ENCODE measurements at regions not wholly inside any gene's neighbourhood (a gene's known extent, or its start where the extent isn't known, plus 50 kb on each side); places are given as distances from the start of the nearest gene placed in this dataset.

DNA sequence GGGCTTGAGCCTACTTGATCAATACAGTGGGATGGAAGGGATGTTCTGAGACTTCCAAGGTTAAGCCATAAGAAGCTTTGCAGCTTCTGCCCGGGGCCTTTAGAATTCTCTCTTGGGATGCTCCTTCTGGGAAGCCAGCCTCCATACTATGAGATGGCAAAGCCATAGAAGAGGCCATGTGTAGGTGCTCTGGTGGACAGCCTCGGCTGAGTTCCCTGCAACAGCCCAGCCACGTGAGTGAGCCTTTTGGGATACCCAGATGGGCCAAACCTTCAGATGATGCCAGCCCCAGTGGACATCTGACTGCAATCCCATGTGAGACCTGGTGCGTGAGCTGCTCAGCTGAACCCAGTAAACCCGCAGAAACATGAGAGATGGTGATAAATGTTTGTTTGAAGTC, 370.6 kb downstream of the RPS24 start:
- Histone ChIP-seq H3K4me1 (ENCODE audit: control insufficient read depth, insufficient read depth, low read length) (peaks cover 21% of the 10 kb centered on the region), H3K36me3 (ENCODE audit: control insufficient read depth, insufficient read depth, low read length, severe bottlenecking) (no peaks in the 10 kb centered on the region), H3K9me3 (ENCODE audit: control insufficient read depth, low read length) (no peaks in the 10 kb centered on the region), H3K27me3 (replicated peaks; ENCODE audit: control insufficient read depth, insufficient read depth, low read length) (no peaks in the 10 kb centered on the region), H3K4me3 (ENCODE audit: low read length) (no peak overlapping the region), H3K9ac (ENCODE audit: low read length) (no peak overlapping the region)
- no peak for DNase-seq (ENCODE audit: low read depth)

- Histone ChIP-seq H3K27me3 (replicated peaks; ENCODE audit: control insufficient read depth, insufficient read depth, low read length) (no peaks in the 10 kb centered on the region), H3K9me3 (ENCODE audit: control insufficient read depth, low read length) (no peaks in the 10 kb centered on the region), H3K9ac (ENCODE audit: low read length) (no peak overlapping the region), H3K4me1 (ENCODE audit: control insufficient read depth, insufficient read depth, low read length) (peaks cover 21% of the 10 kb centered on the region), H3K36me3 (ENCODE audit: control insufficient read depth, insufficient read depth, low read length, severe bottlenecking) (no peaks in the 10 kb centered on the region), H3K4me3 (ENCODE audit: low read length) (no peak overlapping the region)
- DNase-seq (ENCODE audit: low read depth) = no peak
Observed at GRCh38 chr10:78405231-78405630, 371.6 kb downstream of the RPS24 start.

GRCh38 chr10:78405736-78406135, 372.1 kb downstream of the RPS24 start:
- Histone ChIP-seq H3K9me3 (ENCODE audit: control insufficient read depth, low read length) (no peaks in the 10 kb centered on the region), H3K9ac (ENCODE audit: low read length) (no peak overlapping the region), H3K4me1 (ENCODE audit: control insufficient read depth, insufficient read depth, low read length) (peaks cover 21% of the 10 kb centered on the region), H3K36me3 (ENCODE audit: control insufficient read depth, insufficient read depth, low read length, severe bottlenecking) (no peaks in the 10 kb centered on the region), H3K27me3 (replicated peaks; ENCODE audit: control insufficient read depth, insufficient read depth, low read length) (no peaks in the 10 kb centered on the region), H3K4me3 (ENCODE audit: low read length) (no peak overlapping the region)
- DNase-seq (ENCODE audit: low read depth) = no peak

DNA sequence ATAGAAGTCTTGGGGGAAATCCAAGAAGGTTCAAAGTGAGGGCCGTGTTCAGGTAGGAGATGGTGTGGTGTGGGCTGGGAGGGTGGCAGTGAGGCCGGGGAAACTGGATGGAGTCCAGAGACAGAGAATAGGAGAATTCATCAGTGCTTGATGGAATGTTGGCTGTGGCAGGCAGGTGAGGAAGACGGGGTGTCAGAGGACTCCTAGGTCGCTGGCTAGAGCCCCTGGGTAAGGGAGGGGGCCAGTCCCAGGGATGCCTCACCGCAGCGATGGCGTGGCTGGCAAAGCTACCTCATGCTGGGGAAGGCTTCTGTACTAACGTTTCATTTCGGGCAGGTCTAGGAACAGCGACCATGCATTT, 373.0 kb downstream of the RPS24 start:
- H3K4me1 ChIP-seq (ENCODE audit: control insufficient read depth, insufficient read depth, low read length) = peaks cover 21% of the 10 kb centered on the region
- H3K36me3 ChIP-seq (ENCODE audit: control insufficient read depth, insufficient read depth, low read length, severe bottlenecking) = no peaks in the 10 kb centered on the region
- H3K9ac ChIP-seq (ENCODE audit: low read length) = no peak overlapping the region
- DNase-seq (ENCODE audit: low read depth) = no peak
- no peak overlapping the region for H3K4me3 ChIP-seq (ENCODE audit: low read length)
- no peaks in the 10 kb centered on the region for H3K27me3 ChIP-seq (replicated peaks; ENCODE audit: control insufficient read depth, insufficient read depth, low read length)
- H3K9me3 ChIP-seq (ENCODE audit: control insufficient read depth, low read length) = no peaks in the 10 kb centered on the region

GRCh38 chr10:78407009-78407711, 373.5 kb downstream of the RPS24 start:
- Histone ChIP-seq H3K4me1 (ENCODE audit: control insufficient read depth, insufficient read depth, low read length) (peaks cover 21% of the 10 kb centered on the region), H3K9me3 (ENCODE audit: control insufficient read depth, low read length) (no peaks in the 10 kb centered on the region), H3K4me3 (ENCODE audit: low read length) (no peak overlapping the region), H3K9ac (ENCODE audit: low read length) (no peak overlapping the region), H3K27me3 (replicated peaks; ENCODE audit: control insufficient read depth, insufficient read depth, low read length) (no peaks in the 10 kb centered on the region), H3K36me3 (ENCODE audit: control insufficient read depth, insufficient read depth, low read length, severe bottlenecking) (no peaks in the 10 kb centered on the region)
- DNase-seq (ENCODE audit: low read depth) = peak; percentile 45

- H3K27me3 ChIP-seq (replicated peaks; ENCODE audit: control insufficient read depth, insufficient read depth, low read length) = no peaks in the 10 kb centered on the region
- H3K4me3 ChIP-seq (ENCODE audit: low read length) = no peak overlapping the region
Observed at GRCh38 chr10:78407966-78408365, 374.3 kb downstream of the RPS24 start.

DNA sequence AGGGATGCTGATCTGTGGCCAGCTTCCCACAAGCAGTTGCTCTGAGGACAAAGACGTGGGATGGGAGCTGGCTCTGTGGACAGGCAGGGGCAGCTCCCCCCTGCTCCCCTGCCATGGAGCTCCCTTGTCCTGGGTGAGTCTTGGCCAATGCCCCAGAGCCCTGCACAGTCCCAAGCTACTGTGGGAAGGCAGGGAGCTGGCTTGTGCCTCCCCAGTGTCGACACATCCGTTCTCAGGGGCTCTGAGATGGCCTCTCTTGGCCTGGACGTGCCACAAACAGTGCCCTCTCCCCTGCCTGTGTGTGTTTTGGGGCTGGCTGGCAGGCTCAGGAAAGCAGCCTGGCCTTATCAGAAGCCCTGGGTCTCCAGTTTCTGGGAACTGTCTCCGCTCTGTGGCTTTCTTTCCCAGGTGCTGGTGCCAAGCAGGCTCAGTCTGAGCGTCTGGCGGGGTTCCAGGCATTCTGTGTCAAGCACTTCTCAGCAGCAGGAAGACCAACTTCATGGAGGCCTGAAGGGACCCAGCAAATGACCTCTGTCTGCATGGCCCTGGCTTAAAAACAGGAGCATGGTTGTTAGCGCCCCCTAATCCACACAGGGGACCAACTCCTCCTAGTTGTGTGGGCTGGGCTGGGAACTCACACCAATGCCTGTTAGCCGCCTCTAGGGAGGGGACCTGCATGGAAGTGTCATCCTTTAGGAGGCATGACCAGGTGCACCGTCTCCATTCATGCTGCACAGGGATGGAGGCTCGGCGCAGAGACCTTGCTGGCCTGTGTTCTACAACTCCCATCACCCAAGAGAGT, 375.2 kb downstream of the RPS24 start:
- Histone ChIP-seq H3K4me1 (ENCODE audit: control insufficient read depth, insufficient read depth, low read length) (peaks cover 21% of the 10 kb centered on the region), H3K9me3 (ENCODE audit: control insufficient read depth, low read length) (no peaks in the 10 kb centered on the region), H3K4me3 (ENCODE audit: low read length) (no peak overlapping the region), H3K36me3 (ENCODE audit: control insufficient read depth, insufficient read depth, low read length, severe bottlenecking) (no peaks in the 10 kb centered on the region), H3K27me3 (replicated peaks; ENCODE audit: control insufficient read depth, insufficient read depth, low read length) (no peaks in the 10 kb centered on the region), H3K9ac (ENCODE audit: low read length) (no peak overlapping the region)
- peak; percentile 6 for DNase-seq (ENCODE audit: low read depth)

More at GRCh38 chr10:78407966-78408365, 374.3 kb downstream of the RPS24 start:
- H3K4me1 ChIP-seq (ENCODE audit: control insufficient read depth, insufficient read depth, low read length) = peaks cover 21% of the 10 kb centered on the region
- no peaks in the 10 kb centered on the region for H3K9me3 ChIP-seq (ENCODE audit: control insufficient read depth, low read length)
- no peak overlapping the region for H3K9ac ChIP-seq (ENCODE audit: low read length)
- DNase-seq (ENCODE audit: low read depth) = no peak
- H3K36me3 ChIP-seq (ENCODE audit: control insufficient read depth, insufficient read depth, low read length, severe bottlenecking) = no peaks in the 10 kb centered on the region

DNA sequence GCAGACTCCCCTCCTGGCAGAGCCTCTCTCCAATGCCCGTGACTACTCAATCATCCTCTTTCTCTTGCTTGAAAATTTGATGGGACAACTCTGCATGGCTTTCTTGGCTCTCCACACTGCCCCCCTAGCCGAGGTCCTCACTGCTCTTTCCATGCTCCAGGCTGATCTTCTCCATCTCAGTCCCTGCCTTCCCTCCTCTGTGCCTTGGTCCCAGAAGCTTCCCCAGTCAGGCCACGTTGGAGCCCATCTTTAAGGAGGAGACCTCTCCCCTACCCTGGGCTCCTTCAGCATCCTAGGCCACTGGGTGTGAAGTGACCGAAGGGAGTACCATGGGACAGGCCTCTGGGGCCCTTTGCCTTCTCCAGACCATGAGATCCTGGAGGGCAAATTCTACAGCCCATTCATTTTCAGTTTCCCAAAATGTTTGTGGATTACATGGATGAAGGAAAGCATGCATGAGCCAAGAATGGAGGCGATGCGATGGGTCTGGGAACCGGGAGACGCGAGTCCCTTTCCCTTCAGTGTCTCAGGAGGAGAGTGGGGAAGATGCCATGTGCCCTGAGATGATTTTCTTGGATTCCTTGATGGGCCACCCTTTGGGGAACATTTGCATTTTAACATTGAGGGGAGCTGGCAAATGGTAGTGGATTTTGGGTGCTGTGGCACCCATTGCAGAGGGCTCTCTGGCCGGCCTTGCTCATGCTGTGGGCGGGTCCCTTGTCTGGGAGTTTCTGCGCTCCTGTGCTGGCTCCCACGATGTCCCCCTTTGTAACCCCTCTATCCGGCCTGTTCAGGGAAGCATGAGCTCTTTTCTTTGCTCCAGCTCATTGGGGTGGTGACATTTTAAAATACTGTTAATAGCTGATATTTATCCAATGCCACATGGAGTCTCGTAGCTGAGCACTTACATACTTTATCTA, 376.6 kb downstream of the RPS24 start:
- DNase-seq (ENCODE audit: low read depth) = no peak
- Histone ChIP-seq H3K9ac (ENCODE audit: low read length) (no peak overlapping the region), H3K36me3 (ENCODE audit: control insufficient read depth, insufficient read depth, low read length, severe bottlenecking) (no peaks in the 10 kb centered on the region), H3K27me3 (replicated peaks; ENCODE audit: control insufficient read depth, insufficient read depth, low read length) (no peaks in the 10 kb centered on the region), H3K9me3 (ENCODE audit: control insufficient read depth, low read length) (no peaks in the 10 kb centered on the region), H3K4me1 (ENCODE audit: control insufficient read depth, insufficient read depth, low read length) (peaks cover 20% of the 10 kb centered on the region), H3K4me3 (ENCODE audit: low read length) (no peak overlapping the region)

DNA sequence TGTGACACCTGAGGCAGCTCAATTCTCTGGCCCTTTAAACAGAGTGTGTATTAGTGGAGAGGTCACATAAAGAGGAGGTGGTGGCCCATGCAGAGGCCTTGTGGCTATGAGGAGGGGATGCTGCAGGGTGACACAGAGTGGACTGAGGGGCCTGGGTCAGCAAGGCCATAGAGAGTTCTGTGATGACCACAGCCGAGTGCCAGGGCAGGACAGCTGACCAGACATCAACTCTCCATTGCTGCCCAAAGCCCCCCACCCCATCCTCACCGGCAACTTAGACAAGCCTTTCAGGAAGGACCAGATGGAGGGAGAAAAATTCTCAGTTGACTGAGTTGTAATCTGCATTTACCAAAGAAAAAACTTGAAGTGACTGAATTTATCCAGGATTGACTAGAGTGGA, 378.1 kb downstream of the RPS24 start:
- H3K27me3 ChIP-seq (replicated peaks; ENCODE audit: control insufficient read depth, insufficient read depth, low read length) = no peaks in the 10 kb centered on the region

DNA sequence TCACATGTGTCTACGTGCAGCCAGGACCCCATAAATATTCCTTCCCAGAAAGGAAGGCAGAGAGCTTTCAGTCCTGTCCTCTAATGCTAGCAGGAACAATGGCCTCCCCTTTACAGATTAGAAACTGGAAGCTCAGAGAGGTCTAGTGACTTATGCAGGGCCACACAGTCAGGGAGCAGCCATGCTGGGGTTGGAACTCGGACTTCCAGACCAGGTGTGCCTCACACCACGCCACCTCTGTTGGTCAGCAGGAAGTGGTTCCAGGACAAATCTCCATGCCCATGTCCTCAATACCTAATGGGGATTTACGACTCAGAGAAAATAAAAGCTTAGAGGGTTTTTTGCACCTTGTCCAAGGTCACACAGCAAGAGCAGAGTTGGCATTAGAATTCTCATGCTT, 378.9 kb downstream of the RPS24 start:
- Histone ChIP-seq H3K9me3 (ENCODE audit: control insufficient read depth, low read length) (no peaks in the 10 kb centered on the region), H3K4me1 (ENCODE audit: control insufficient read depth, insufficient read depth, low read length) (peaks cover 27% of the 10 kb centered on the region), H3K9ac (ENCODE audit: low read length) (no peak overlapping the region), H3K36me3 (ENCODE audit: control insufficient read depth, insufficient read depth, low read length, severe bottlenecking) (no peaks in the 10 kb centered on the region), H3K4me3 (ENCODE audit: low read length) (no peak overlapping the region), H3K27me3 (replicated peaks; ENCODE audit: control insufficient read depth, insufficient read depth, low read length) (no peaks in the 10 kb centered on the region)
- no peak for DNase-seq (ENCODE audit: low read depth)

More for the DNA sequence above, 378.1 kb downstream of the RPS24 start:
- no peak overlapping the region for H3K9ac ChIP-seq (ENCODE audit: low read length)
- no peak overlapping the region for H3K4me3 ChIP-seq (ENCODE audit: low read length)
- no peaks in the 10 kb centered on the region for H3K36me3 ChIP-seq (ENCODE audit: control insufficient read depth, insufficient read depth, low read length, severe bottlenecking)
- no peak for DNase-seq (ENCODE audit: low read depth)
- no peaks in the 10 kb centered on the region for H3K9me3 ChIP-seq (ENCODE audit: control insufficient read depth, low read length)
- H3K4me1 ChIP-seq (ENCODE audit: control insufficient read depth, insufficient read depth, low read length) = peaks cover 22% of the 10 kb centered on the region
